Tibial nerve (tissue), 4 donors: ENCODE measurements at regions not wholly inside any gene's neighbourhood (a gene's known extent, or its start where the extent isn't known, plus 50 kb on each side); places are given as distances from the start of the nearest gene placed in this dataset.

Experiments used
- CTCF ChIP-seq, 5 experiments: fragments of 200-600 bp in 3 of 5; fragments of 450-650 bp in 2 of 5; sonication (generic) in 3 of 5; IDR thresholded peaks; one replicate each; pipeline ENCODE4 v1.5.1; 2016 to 2019; ENCODE audit warnings: antibody characterized with exemption in 5 of 5, mild to moderate bottlenecking in 3 of 5, moderate library complexity in 2 of 5
- EP300 ChIP-seq, 2 donors: sonication (generic); formaldehyde crosslinking; IDR thresholded peaks; one replicate each; pipeline ENCODE4 v1.6.1; 2017; ENCODE audit warnings: antibody characterized with exemption in 2 of 2, mild to moderate bottlenecking in 1 of 2
- POLR2A ChIP-seq, 2 donors: fragments of 450-650 bp; IDR thresholded peaks; one replicate each; pipeline ENCODE4 v1.6.1; 2017; ENCODE audit warnings: antibody characterized with exemption in 2 of 2, mild to moderate bottlenecking in 2 of 2, moderate library complexity in 2 of 2

GRCh38 chr18:22539051-22539765 lies 121.5 kb upstream of the CTAGE1 start:
- TF ChIP-seq CTCF (IDR thresholded peaks at IDR 0.05) (no peak), POLR2A (IDR thresholded peaks at IDR 0.05) (no peak), EP300 (IDR thresholded peaks at IDR 0.05) (no peak)
